Stomach (tissue), 8 donors: ENCODE measurements at regions not wholly inside any gene's neighbourhood (a gene's known extent, or its start where the extent isn't known, plus 50 kb on each side); places are given as distances from the start of the nearest gene placed in this dataset.
A peak's percentile ranks its signal among the peaks of the same experiment; 100 is the strongest.

Source experiments
- DNase-seq, 2 donors: peaks; one replicate each; pipeline versions ENCODE4 v3.0.0 to v3.0.0-alpha.2; 2013 to 2019
- H3K27ac ChIP-seq, 5 donors: fragments of 200-600 bp in 4 of 5; sonication (generic) in 4 of 5; one replicate each; pipeline ENCODE4 v1.5.1; 2013 to 2019; ENCODE audit warnings: mild to moderate bottlenecking in 1 of 5, moderate library complexity in 1 of 5
- H3K27me3 ChIP-seq, 3 donors: fragments of 200-600 bp; sonication (generic); one replicate each; pipeline ENCODE4 v1.5.1; 2017 to 2019; ENCODE audit warnings: mixed run types in 1 of 3
- H3K36me3 ChIP-seq, 4 donors: fragments of 200-600 bp; sonication (generic); 1 replicate in 3 of 4; 2 replicates in 1 of 4; pipeline ENCODE4 v1.5.1; 2016 to 2019
- H3K4me1 ChIP-seq, 4 donors: fragments of 200-600 bp; sonication (generic); one replicate each; pipeline ENCODE4 v1.5.1; 2016 to 2019
- H3K4me3 ChIP-seq, 4 donors: fragments of 200-600 bp; sonication (generic) in 3 of 4; one replicate each; pipeline ENCODE4 v1.5.1; 2016 to 2019; ENCODE audit warnings: mild to moderate bottlenecking in 1 of 4
- H3K9me3 ChIP-seq, 4 donors: fragments of 200-600 bp; sonication (generic); one replicate each; pipeline ENCODE4 v1.5.1; 2016 to 2019
- CTCF ChIP-seq, 7 experiments: fragments of 450-650 bp in 4 of 7; fragments of 200-600 bp in 3 of 7; sonication (generic) in 3 of 7; IDR thresholded peaks; one replicate each; pipeline ENCODE4 v1.5.1; 2016 to 2019; ENCODE audit warnings: antibody characterized with exemption in 7 of 7, control low read depth in 2 of 7, mild to moderate bottlenecking in 1 of 7
- EP300 ChIP-seq: sonication (generic); formaldehyde crosslinking; IDR thresholded peaks from one replicate; pipeline ENCODE4 v1.6.1; 2017; ENCODE audit warnings: antibody characterized with exemption
- POLR2A ChIP-seq, 4 donors: fragments of 450-650 bp; IDR thresholded peaks; one replicate each; pipeline ENCODE4 v1.6.1; 2016; ENCODE audit warnings: antibody characterized with exemption in 4 of 4, control low read depth in 2 of 4, mild to moderate bottlenecking in 1 of 4, moderate library complexity in 1 of 4
- POLR2AphosphoS5 ChIP-seq, 3 donors: sonication (generic); formaldehyde crosslinking; IDR thresholded peaks; one replicate each; pipeline ENCODE4 v1.6.1; 2016; ENCODE audit warnings: antibody characterized with exemption in 3 of 3
- WGBS, 5 donors: extraction: QIAGEN DNeasy Blood & Tissue Kit in 3 of 5; methylation state at CpG; one replicate each; pipeline versions ENCODE4 v1.1.5 to v1.1.7; 2013 to 2018; 5-methylcytosine and 5-hydroxymethylcytosine counted together
- intact Hi-C: fragments of 100-400 bp; cut with DNase I; formaldehyde crosslinking; loops from one replicate; pipeline ENCODE4 v1.15.1; 2023; ENCODE audit warnings: low total_unique reads
- donor health status: healthy with polysubstance abuse.
- donor health status: Bipolar disorder and iron deficiency.
- donor health status: healthy.

GRCh38 chr11:134668796-134669195, 256.8 kb upstream of the B3GAT1 start:
- intact Hi-C loops: no loop called here
- H3K9me3 ChIP-seq: no peaks in the 10 kb centered on the region
- H3K27ac ChIP-seq: no peak overlapping the region
- H3K4me3 ChIP-seq: no peak overlapping the region
- TF ChIP-seq POLR2A (IDR thresholded peaks at IDR 0.05) (no peak), CTCF (IDR thresholded peaks at IDR 0.05) (no peak), POLR2AphosphoS5 (IDR thresholded peaks at IDR 0.05) (no peak), EP300 (no peak)
- no peaks in the 10 kb centered on the region for H3K4me1 ChIP-seq
- WGBS, 5 donors: 76 to 96% (median 83%) methylated on average over 2 to 3 of the region's 3 CpGs
- no peaks in the 10 kb centered on the region for H3K36me3 ChIP-seq
- DNase-seq: peak in 1 of 2 donors; percentile 14
- peaks cover 0 to 33% (median 10%) of the 10 kb centered on the region in 3 donors for H3K27me3 ChIP-seq

GRCh38 chr11:134668076-134668475, 256.0 kb upstream of the B3GAT1 start:
- WGBS, 5 donors: 82 to 89% (median 89%) methylated on average over 12 to 15 of the region's 15 CpGs
- peaks cover 0 to 33% (median 10%) of the 10 kb centered on the region in 3 donors for H3K27me3 ChIP-seq
- no peaks in the 10 kb centered on the region for H3K4me1 ChIP-seq
- no peak overlapping the region for H3K27ac ChIP-seq
- intact Hi-C loops: no loop called here
- DNase-seq: peak in 1 of 2 donors; percentile 7
- TF ChIP-seq EP300: no peak
- TF ChIP-seq POLR2AphosphoS5 (IDR thresholded peaks at IDR 0.05): no peak
- TF ChIP-seq POLR2A (IDR thresholded peaks at IDR 0.05): no peak
- TF ChIP-seq CTCF (IDR thresholded peaks at IDR 0.05): no peak
- H3K9me3 ChIP-seq: no peaks in the 10 kb centered on the region
- H3K36me3 ChIP-seq: no peaks in the 10 kb centered on the region
- H3K4me3 ChIP-seq: no peak overlapping the region

GRCh38 chr11:134667505-134667904, 255.5 kb upstream of the B3GAT1 start:
- intact Hi-C loops: no loop called here
- H3K36me3 ChIP-seq: no peaks in the 10 kb centered on the region
- peaks cover 0 to 33% (median 10%) of the 10 kb centered on the region in 3 donors for H3K27me3 ChIP-seq
- peak in 1 of 2 donors; percentile 4 for DNase-seq
- H3K27ac ChIP-seq: no peak overlapping the region
- H3K4me3 ChIP-seq: no peak overlapping the region
- WGBS, 5 donors: 68 to 79% (median 74%) methylated on average over 9 of the region's 9 CpGs
- no peaks in the 10 kb centered on the region for H3K4me1 ChIP-seq
- no peaks in the 10 kb centered on the region for H3K9me3 ChIP-seq
- TF ChIP-seq EP300 (no peak), POLR2A (IDR thresholded peaks at IDR 0.05) (no peak), CTCF (IDR thresholded peaks at IDR 0.05) (no peak), POLR2AphosphoS5 (IDR thresholded peaks at IDR 0.05) (no peak)

- TF ChIP-seq CTCF (IDR thresholded peaks at IDR 0.05) (no peak), POLR2AphosphoS5 (IDR thresholded peaks at IDR 0.05) (no peak), POLR2A (IDR thresholded peaks at IDR 0.05) (no peak), EP300 (no peak)
- no peak for DNase-seq
- intact Hi-C loops: no loop called here
- Histone ChIP-seq H3K36me3 (no peaks in the 10 kb centered on the region), H3K27me3 (peaks cover 0 to 33% (median 10%) of the 10 kb centered on the region in 3 donors), H3K27ac (no peak overlapping the region), H3K4me1 (no peaks in the 10 kb centered on the region), H3K9me3 (no peaks in the 10 kb centered on the region), H3K4me3 (no peak overlapping the region)
- 66 to 82% (median 74%) methylated on average over 4 of the region's 4 CpGs for WGBS, 5 donors
These were observed 255.1 kb upstream of the B3GAT1 start for GRCh38 chr11:134667175-134667500.
